ENCODE measurements at regions not wholly inside any gene's neighbourhood (a gene's known extent, or its start where the extent isn't known, plus 50 kb on each side); places are given as distances from the start of the nearest gene placed in this dataset.

DNA sequence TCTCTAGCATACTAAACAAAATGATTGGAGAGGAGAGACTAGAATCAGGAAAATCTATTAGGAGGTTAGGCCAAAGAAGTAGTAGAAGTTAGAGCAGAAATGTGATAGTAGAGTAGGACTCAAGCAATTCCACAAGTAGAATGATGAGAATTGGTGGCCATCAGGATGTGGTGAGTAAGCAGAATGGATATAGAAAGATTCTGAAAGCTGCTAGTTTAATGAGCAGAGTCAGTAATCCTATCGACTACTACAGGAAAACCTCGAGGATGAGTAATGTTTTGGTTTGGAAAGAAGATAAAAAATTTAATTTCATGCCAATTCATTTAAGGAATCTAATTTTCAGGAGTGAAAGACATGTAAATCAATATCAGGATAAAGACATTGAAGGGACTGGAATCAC lies 648.3 kb upstream of the PHF14 start:
- H3K27me3 ChIP-seq (replicated peaks; ENCODE audit: insufficient read depth, low read depth, low read length, poor library complexity) = no peaks in the 10 kb centered on the region
- H3K36me3 ChIP-seq (ENCODE audit: insufficient read depth, low read length, poor library complexity, severe bottlenecking) = no peaks in the 10 kb centered on the region
- no TSS peak for BruUV-seq (replicated peaks)
- H3K9me3 ChIP-seq (ENCODE audit: low read depth, low read length, poor library complexity, severe bottlenecking) = peaks cover 4% of the 10 kb centered on the region
- intact Hi-C loops (cut with micrococcal nuclease; ENCODE audit: unreplicated experiment) = no loop called here
- no peak overlapping the region for H3K27ac ChIP-seq (ENCODE audit: low read depth, low read length, poor library complexity, severe bottlenecking)
- H3K4me1 ChIP-seq (ENCODE audit: insufficient read depth, low read length, poor library complexity, severe bottlenecking) = no peaks in the 10 kb centered on the region
- CTCF ChIA-PET = no interaction called here
- no peak overlapping the region for H3K4me3 ChIP-seq (ENCODE audit: low read depth, low read length, poor library complexity, severe bottlenecking)
- POLR2A ChIA-PET (ENCODE audit: low non-redundant PET) = no interaction called here
- no peak for DNase-seq (ENCODE audit: low spot score)
- TF ChIP-seq, protein P1, sequence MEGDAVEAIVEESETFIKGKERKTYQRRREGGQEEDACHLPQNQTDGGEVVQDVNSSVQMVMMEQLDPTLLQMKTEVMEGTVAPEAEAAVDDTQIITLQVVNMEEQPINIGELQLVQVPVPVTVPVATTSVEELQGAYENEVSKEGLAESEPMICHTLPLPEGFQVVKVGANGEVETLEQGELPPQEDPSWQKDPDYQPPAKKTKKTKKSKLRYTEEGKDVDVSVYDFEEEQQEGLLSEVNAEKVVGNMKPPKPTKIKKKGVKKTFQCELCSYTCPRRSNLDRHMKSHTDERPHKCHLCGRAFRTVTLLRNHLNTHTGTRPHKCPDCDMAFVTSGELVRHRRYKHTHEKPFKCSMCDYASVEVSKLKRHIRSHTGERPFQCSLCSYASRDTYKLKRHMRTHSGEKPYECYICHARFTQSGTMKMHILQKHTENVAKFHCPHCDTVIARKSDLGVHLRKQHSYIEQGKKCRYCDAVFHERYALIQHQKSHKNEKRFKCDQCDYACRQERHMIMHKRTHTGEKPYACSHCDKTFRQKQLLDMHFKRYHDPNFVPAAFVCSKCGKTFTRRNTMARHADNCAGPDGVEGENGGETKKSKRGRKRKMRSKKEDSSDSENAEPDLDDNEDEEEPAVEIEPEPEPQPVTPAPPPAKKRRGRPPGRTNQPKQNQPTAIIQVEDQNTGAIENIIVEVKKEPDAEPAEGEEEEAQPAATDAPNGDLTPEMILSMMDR (conservative IDR thresholded peaks at IDR 0.05; ENCODE audit: low read depth, low read length) = no peak
- TF ChIP-seq EZH2 (IDR thresholded peaks at IDR 0.05; ENCODE audit: borderline replicate concordance, low read depth, low read length, poor library complexity, severe bottlenecking) = no peak

DNA sequence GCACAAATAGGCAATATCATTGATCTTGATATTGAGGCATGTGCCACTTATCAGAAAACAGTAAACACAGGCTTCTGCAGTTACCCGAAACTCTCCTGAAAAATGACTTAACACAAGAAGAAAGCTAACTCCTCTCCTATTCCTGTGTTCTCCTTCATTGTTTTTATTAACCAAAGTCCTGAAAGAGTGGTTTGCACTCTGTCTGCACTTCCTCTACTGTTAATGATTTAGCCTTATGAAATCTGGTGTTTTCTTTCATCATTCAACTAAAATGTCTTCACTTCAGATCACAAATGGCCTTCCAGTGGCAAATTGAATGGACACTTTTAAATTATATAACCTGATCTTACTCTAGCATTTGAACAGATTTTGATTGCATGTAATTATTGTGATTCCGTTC lies 630.6 kb upstream of the PHF14 start:
- Histone ChIP-seq H3K4me3 (ENCODE audit: low read depth, low read length, poor library complexity, severe bottlenecking) (no peak overlapping the region), H3K27ac (ENCODE audit: low read depth, low read length, poor library complexity, severe bottlenecking) (no peak overlapping the region), H3K4me1 (ENCODE audit: insufficient read depth, low read length, poor library complexity, severe bottlenecking) (no peaks in the 10 kb centered on the region), H3K27me3 (replicated peaks; ENCODE audit: insufficient read depth, low read depth, low read length, poor library complexity) (no peaks in the 10 kb centered on the region), H3K9me3 (ENCODE audit: low read depth, low read length, poor library complexity, severe bottlenecking) (no peaks in the 10 kb centered on the region), H3K36me3 (ENCODE audit: insufficient read depth, low read length, poor library complexity, severe bottlenecking) (no peaks in the 10 kb centered on the region)
- DNase-seq (ENCODE audit: low spot score) = no peak
- ChIA-PET CTCF (no interaction called here), POLR2A (ENCODE audit: low non-redundant PET) (no interaction called here)
- no peak for TF ChIP-seq EZH2 (IDR thresholded peaks at IDR 0.05; ENCODE audit: borderline replicate concordance, low read depth, low read length, poor library complexity, severe bottlenecking)
- TF ChIP-seq, protein P1 (conservative IDR thresholded peaks at IDR 0.05; ENCODE audit: low read depth, low read length) = no peak
- BruUV-seq (replicated peaks) = no TSS peak
- intact Hi-C loops (cut with micrococcal nuclease; ENCODE audit: unreplicated experiment) = no loop called here

DNA sequence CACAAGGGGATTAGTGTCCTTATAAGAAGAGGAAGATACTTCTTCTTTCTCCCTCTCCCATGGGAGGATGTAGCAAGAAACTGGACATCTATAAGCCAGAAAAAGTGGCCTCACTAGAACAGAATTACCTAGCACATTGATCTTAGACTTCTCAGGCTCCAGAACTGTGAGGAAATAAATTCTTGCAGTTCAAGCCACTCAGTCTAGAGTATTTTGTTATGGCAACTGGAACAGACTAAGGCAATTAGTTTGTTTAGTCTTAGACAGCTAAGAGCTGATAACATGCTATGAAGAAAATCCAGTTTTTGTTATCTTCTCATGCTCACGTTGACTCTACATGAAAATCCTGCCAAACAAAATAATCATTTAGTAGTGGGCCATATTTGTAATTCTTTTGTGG lies 627.6 kb upstream of the PHF14 start:
- no peaks in the 10 kb centered on the region for H3K4me1 ChIP-seq (ENCODE audit: insufficient read depth, low read length, poor library complexity, severe bottlenecking)
- ChIA-PET POLR2A (ENCODE audit: low non-redundant PET) (no interaction called here), CTCF (no interaction called here)
- H3K36me3 ChIP-seq (ENCODE audit: insufficient read depth, low read length, poor library complexity, severe bottlenecking) = no peaks in the 10 kb centered on the region
- no TSS peak for BruUV-seq (replicated peaks)
- intact Hi-C loops (cut with micrococcal nuclease; ENCODE audit: unreplicated experiment) = no loop called here
- H3K27ac ChIP-seq (ENCODE audit: low read depth, low read length, poor library complexity, severe bottlenecking) = no peak overlapping the region
- TF ChIP-seq, protein P1 (conservative IDR thresholded peaks at IDR 0.05; ENCODE audit: low read depth, low read length) = no peak
- no peak for TF ChIP-seq EZH2 (IDR thresholded peaks at IDR 0.05; ENCODE audit: borderline replicate concordance, low read depth, low read length, poor library complexity, severe bottlenecking)
- no peak for DNase-seq (ENCODE audit: low spot score)
- no peak overlapping the region for H3K4me3 ChIP-seq (ENCODE audit: low read depth, low read length, poor library complexity, severe bottlenecking)
- no peaks in the 10 kb centered on the region for H3K9me3 ChIP-seq (ENCODE audit: low read depth, low read length, poor library complexity, severe bottlenecking)
- no peaks in the 10 kb centered on the region for H3K27me3 ChIP-seq (replicated peaks; ENCODE audit: insufficient read depth, low read depth, low read length, poor library complexity)
